G401.6 (cell line): ENCODE measurements at regions not wholly inside any gene's neighbourhood (a gene's known extent, or its start where the extent isn't known, plus 50 kb on each side); places are given as distances from the start of the nearest gene placed in this dataset.

Source experiments
- FAIRE-seq: peaks from 2 replicates; lab custom pipeline; 2012; peaks lifted over from hg19 to GRCh38; lab: Jason Lieb, UNC

DNA sequence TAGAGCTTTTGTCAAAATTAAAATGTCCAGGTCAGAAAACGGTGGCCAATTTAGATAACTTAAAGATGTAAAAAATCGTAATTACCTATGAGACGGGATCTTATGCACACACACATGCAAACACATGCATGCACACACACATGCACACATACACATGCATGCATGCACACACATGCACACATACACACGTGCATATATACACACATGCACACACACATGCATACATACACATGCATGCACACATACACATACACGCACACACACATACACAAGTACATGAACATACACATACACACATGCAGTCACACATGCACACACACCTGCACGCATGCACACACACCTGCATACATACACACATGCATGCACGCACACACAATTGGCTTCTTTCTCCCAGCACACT lies 362.0 kb downstream of the IRX1 start:
- no peak for FAIRE-seq

DNA sequence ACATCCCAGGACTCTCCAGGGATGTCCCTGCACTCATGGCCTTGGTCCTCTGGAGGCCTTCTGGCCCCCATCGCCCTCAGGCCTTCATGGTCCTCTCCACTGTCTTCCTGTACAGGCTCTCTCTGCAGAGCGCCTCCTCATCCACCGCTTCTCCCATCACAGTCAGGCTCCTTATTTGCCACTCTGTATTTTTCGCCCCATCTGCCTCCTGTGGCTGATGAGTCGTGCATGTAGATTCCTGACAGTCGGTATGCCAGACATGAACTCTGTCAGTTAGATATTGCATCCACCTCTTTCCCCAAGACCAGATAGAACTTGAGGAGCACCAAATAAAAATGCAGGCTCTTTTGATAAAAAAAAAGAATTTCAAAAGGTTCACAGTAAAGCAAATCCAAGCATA lies 362.8 kb downstream of the IRX1 start:
- no peak for FAIRE-seq

DNA sequence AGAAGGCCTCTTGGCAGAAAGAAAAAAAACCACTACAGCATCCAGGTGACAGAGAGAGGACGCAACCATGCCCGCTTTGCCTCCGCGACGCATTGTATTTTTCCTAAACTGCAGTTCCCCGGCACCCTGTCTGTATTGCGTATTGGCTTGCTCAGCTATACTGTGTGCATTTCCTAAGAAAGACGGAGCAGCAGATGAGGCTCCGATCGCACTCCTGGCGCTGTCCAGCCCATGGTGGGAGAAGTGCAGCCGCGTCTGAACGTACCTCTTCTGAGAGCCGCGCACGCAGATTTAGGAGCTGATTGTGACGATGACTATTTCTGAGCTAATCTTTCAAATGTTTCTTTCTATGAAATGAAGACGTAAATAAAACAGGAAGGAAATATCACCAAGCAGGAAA lies 366.5 kb downstream of the IRX1 start:
- no peak for FAIRE-seq

DNA sequence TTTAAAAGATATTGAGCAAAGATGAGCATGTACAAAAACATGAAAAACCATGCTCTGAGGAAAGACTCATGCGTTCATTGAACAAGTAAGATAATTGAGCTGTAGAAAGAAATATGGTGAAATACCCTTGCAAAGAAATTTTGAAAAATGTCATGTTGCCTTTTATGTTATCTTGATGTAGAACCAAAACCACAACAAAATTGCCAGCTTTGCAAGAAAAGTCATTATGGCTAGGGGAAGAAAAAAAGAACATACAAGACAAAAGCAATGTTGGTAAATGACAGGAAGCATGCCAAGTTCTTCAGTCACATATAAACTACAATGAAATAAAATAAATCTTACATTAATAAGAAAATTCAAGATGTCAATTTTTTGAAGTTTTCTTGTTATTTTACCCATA lies 368.0 kb downstream of the IRX1 start:
- FAIRE-seq = no peak

DNA sequence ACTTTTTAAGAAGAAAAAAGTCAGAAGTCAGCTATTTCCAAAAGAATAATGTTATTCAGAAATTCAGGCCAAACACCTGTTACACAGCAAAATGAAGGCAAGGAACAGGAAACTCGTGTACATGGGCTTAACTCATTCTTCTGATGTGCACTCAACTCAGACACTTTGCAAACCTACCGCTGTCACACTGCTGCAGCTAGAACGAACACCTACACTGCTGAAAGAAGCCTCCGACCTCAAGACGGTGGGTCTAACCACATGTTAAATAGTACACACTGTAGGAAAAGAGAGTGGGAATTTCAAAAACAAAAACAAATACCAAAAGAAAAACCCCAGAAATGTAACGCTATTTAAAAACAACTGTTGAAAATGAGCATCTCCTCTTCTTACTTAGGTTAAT lies 384.5 kb downstream of the IRX1 start:
- FAIRE-seq = no peak

DNA sequence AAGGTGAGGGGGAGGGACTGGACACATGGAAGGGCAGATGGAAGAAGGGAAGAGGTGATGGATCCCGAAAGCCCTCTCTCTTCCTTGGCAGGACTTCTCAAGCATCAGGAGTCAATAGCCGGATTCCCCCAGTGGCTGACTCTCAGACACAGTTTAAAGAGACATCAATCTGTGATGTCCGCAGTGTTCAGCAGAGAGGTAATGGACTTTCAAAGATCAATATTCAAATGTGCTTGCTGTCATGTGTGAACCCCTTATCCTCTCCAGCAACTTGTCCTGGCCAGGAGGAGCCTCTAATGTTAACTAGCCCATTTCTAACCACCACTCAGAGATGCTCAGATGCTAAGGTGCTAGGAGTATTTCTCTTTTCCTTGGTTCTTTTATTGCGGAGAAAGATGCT lies 392.2 kb downstream of the IRX1 start:
- no peak for FAIRE-seq

DNA sequence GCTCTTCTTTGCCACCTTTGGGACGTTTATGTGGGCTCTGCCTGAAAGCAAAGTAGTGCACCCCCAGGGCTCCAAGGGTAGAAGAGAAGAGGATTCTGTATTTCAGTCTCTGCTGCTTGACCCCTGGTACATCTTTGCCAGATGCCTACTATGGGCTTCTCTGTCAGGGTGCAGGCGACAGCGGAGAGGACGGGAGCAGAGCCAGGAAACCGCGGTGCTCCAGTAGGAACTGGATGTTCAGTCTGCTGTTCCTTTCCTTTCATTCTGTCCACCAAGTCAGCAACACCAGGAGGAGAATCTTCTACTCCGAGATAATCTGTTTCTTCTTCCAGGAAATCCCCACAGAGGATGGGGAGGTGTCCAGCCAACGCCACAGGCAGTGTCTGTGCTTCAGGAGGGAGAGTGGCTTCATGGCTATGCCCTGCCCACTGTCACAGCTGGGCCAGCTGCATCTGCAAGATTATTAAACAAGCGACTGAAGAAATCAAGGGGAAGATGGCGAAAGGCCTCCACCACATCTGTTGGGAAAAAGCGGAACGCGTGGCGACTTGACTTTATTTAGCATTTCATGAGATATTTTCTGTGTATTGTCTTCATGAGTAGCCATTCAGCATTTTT lies 398.3 kb downstream of the IRX1 start:
- FAIRE-seq = no peak

DNA sequence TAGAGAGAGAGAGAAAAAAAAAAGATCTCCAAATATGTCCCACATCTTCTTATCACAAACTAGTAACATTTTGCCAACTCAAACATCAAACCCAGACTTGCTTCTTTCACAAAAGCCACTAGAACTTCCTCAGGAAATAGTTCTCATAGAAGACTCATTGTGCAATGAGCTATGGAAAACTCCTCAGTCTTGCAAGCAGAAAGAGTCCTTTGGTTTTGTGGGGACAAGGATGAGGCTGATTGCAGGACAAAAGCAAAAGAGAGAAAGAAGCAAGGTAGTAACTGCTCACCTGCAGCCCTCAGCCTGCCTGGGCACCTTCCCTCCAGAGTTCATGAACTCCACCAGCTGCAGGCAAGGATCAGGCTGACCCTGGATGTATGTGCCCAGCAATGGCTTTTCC lies 399.0 kb downstream of the IRX1 start:
- FAIRE-seq = no peak

DNA sequence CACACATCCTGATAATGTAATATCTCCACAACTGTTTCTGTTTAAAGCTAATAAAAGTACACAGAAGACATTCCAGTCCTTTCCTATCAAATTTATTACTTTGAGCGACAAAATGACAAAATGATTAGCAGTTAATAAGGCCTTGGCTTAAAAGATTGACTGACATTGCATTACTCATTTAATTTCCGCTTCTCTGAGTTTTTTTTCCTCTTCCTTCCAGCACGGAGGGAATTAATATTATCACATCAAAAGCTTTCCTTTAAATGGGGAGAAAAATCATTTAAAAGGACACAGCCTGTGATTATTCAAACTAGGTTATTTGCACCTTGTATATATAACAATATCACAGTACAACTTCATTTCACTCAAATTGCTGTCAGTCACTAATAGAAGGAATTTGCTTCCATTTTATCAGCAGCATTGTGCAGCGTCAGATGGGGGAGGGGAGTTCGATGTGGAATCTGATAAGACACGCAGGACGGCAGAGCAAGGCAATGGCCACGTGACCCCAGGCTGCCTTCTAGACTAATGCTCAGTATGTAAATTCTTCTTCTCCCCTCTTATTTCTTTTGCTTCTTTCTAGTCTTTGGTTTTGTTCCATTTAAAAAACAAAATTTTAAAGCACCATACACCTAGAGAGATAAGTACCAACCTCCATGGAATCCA lies 400.5 kb downstream of the IRX1 start:
- no peak for FAIRE-seq

DNA sequence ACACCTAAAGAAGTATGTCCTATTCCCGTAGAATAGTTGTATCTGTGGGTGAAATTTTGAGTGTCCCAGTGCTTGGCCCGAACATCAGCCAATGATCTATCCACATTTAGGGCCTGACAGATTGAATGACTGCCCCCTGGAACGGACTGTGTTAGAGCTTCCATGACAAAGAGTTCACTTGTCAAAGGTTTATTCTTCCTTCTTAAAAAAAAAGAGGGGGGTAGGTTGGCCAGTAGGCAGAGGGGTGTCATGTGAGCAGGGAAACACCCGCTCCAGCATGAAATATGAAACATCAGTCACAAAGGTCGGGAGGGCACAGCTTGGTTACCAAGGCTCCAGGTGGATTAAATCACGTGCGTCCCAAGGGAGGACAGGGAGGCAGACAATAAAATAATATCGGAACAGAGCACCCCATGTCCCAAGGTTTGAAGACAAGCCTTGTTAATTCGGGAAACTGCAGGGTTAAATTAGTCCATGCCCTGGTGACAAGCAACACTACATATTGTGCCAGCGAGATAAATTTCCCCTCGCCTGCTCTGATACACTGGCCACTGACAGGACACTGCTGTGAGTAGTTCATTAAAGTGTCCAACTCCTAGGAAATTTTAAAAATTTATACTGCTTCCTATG lies 401.2 kb downstream of the IRX1 start:
- no peak for FAIRE-seq

DNA sequence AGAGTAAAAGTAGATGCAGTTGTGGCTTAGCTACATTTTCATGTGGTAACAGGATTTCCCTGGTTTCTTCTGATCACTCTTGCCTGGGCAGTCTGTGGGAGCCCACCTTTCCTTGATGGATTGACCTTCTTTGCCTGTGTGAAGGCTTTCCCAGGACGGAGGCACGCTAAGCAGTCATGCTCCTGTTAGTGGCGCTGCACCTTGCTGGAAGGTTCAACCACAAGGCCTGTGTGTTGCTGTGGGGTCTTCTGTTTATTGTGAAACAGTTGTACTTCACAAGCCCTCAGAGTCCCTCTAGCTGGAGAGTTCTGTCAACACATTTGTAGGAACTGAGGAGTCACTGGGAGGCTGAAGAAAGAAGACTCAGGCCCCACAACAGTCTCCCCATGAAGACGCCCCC lies 402.0 kb downstream of the IRX1 start:
- no peak for FAIRE-seq

DNA sequence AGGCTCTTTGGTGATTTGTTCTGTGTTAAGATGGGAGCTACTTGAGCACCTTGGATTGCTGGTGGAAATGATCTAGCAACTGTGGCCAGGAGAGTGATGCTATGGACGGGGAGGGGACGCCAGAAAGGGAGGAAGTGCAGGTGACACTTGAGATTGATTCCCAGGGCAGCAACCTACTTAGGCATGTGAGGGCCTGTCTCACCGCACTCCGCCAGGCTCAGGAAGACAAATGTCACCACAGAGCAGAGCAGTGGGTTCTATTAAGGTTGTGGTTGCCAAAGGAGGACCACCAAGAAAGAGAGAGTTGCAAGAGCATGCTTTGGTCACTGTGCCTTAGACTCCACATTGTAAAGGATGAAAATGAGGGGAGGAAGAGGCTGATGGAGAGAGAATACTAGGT lies 404.3 kb downstream of the IRX1 start:
- FAIRE-seq = no peak

DNA sequence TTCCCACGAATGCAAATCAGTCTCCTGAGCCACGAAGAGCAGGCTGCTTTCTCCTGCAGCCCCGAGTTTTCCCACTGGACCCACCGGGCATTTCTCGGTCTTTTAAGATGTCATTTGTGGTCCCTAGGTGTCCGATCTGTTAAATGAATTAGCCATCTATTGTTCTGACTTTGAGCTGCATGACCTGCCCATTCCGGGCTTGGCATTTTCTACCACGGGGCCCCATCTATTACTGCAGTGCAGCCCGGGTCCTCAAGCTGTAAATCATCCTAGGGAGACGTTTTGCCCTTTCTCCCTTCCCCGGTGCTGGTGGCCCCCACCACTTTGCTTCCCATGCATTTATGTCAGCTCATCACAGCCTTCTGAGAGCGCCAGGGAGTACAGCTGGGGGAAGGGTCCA lies 405.4 kb downstream of the IRX1 start:
- FAIRE-seq = no peak

DNA sequence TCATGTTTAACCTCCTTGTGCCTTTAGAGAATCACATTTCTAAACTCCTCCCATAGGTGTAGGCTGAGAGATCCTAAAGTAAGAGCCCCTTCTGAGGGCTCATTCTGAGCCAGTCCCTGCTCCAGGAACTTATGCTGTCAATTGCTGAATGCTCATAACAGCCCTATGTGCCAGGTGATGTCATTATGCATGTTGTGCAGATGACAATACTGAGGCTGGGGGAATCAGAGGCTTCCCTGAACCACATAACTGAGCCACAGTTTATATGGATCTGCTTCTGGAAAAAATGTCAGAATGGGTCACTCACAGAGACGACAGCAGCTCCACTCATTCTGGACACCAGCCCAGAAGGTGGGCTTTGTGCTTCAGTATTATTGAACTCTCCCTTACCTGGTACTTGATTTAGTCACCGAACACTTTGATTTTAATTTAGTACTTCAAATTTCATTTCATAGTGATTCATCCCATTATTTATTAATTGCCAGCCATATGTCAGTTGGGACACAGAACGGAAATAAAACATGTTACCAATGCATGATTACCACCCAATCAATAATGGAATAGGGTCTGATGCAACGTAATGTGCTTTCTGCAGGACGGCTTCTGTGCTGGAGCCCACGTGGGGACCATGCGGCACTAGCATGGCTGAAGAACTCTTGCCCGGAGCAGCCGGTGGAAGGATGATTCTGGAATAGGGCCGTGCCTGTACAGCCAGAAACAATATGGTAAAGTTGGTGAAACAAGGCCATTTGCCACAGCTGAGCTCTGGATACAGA lies 406.3 kb downstream of the IRX1 start:
- FAIRE-seq = no peak

DNA sequence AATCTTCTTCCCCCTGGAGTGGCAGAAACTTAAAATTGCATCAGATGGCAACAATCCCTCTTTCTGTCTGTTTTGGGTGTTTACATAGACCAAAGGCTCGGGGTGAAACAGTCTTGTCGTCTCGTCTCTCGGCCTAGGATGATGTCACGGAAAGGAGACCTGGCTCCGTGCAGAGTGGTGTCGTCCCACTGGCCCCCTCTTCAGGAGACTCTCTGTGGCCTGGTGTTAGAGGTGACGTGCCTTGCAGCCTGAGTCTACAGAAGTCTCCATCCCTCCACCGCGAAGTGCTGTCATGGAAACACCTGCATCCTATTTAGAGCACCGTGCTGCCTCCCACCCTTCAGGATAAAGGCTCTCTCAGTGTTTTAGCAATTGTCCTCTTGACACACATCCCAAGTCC lies 409.7 kb downstream of the IRX1 start:
- FAIRE-seq = no peak

DNA sequence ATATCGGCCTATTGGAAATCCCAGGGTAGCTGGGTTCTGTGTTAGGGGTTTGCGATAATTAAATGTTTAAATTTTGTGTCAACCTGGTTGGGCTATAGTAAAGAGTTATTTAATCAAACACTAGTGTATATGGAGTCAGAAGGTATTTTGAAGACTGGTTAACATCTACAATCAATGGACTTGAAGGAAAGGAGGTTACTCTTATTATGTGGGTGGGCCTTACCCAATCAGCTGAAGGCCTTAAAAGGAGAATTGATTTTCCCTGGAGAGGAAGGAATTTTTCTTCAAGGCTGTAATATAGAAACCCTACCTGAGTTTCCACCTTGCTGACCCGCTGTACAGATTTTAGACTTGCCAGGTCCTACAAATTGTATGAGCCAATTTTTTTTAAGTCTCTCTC lies 411.4 kb downstream of the IRX1 start:
- FAIRE-seq = no peak

DNA sequence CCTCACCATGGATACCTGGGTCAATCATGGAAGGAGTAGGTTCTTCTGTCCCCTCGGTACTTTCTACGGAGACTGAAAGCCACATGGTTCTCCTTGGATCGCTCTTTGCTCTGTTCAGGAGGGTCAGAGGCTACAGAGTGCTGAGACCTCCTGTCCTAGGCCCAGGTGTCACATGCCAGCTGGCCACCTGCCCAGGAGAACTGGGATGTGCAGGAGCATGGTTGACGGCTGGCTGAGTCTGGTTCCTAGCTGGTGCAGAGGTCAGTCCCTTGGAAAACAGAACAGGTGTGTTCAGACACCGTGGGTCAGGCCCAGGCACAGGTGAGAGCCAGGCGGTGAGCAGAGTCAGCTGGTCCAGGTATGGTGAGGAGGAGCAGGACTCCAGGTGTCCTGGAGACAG lies 416.3 kb downstream of the IRX1 start:
- no peak for FAIRE-seq

DNA sequence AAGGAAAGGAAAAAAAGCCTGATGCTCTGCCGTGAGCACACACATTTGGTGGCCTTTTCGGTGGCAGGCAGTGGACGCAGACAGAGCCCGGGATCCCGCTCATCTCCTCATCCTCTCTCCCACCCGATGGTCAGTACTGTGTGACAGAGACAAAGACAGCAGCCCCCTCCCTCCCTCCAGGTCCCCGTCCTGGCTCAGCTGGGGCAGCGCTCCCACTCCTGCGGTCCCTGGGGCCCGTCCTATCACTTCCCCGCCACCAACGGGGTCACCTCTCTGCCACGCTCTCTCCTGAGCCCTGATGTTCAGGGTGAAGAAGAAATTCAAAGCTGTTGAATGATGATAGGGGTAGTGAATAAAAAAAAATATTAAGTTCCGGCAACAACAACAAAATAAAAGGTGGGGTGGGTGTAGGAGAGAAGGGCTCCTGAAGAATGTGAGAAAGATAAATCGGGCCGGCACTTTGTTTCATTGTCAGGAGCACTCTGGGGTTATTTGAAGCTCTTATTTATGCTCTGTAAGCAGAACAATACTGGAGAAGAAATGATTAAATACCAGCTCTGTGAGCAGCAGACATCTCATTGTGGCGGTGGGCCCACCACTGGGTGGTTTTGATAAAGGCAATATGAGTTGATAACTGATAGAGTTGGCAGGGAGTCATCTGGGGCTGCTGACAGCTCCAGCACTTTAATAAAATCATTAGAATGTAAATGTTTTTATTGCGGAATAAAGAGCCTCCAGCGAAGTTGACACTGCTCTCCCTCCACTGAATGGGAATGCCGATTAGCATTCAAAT lies 417.7 kb downstream of the IRX1 start:
- FAIRE-seq = no peak

DNA sequence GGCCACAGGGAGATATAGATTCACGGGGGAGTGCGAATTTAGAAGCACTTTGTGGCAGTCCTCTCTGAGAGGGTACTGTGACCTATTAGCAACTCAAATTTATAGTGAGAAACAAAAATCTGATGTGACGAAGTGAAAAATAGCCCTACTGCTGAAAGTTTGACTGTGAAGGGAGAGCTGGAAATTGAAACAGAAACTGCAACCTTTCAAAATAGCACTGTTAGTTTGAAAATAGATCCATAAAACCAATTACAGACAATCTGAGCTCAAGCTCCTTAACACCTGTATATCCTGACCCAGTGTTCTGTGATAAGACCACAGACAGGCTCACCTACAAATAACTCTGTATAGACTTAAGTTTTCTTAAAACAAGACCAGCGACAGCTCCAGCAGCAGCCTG lies 420.1 kb downstream of the IRX1 start:
- no peak for FAIRE-seq

DNA sequence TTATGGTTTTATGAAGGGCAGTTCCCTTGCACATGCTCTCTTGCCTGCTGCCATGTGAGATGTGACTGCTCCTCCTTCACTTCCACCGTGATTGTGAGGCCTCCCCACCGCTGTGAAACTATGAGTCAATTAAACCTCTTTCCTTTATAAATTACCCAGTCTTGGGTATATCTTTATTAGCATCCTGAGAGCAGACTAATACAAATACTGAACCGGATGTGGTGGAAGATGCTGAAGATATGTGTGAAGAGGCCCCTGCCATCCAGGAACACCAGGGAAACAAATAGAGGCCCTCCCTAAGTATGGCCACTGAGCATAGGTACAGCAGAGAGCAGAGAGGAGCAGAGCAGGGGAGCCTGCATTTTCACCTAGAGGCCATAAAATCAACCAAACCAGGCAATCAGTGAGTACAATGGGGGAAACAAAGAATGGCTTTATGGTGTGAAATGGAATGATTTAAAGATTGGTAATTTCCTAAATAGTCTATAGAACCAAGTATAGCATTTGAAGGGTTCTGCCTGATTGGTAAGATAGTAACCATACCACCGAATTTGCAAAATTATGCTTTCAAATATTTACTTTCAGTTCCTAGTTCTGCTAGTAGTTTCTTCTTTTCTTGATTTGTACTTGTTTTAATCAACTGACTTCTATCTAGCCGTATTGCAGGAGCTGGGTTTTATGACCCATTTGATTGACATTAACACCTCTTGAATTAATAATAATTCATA lies 421.6 kb downstream of the IRX1 start:
- no peak for FAIRE-seq

DNA sequence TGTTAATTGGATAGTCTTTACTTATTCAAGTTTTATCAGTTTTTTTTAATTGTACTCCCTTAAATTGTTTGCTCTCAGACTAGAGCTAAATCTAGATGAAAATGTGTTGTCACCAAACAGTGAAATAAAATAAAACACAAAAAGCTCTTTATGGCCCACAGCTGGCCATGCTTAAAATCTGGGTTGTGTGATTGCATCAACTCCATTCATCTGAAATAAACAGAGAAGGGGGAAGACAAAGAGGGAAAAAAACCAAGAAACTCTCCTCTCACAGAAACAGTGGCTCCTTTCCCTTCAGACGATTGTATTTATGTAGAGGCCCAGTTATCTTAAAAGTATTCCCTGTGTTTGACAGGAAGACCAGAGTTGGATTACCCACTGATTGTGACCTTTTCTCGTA lies 422.4 kb downstream of the IRX1 start:
- no peak for FAIRE-seq
